Cardiac fibroblast (primary cell): ENCODE measurements at regions not wholly inside any gene's neighbourhood (a gene's known extent, or its start where the extent isn't known, plus 50 kb on each side); places are given as distances from the start of the nearest gene placed in this dataset.
"Not testable (repeated sequence)": the region's sequence is repeated elsewhere in the genome, so short reads cannot be mapped to it uniquely, and the experiment has no call there.

Experiments used
- DNase-seq, 2 donors: peaks; one replicate each; pipeline versions ENCODE4 v3.0.0 to v3.0.0-alpha.2; 2010; ENCODE audit warnings: low read depth in 2 of 2
- H3K4me3 ChIP-seq, 2 donors: replicated peaks in 1 of 2; 1 replicate in 1 of 2; 2 replicates in 1 of 2; pipeline ENCODE4 v1.5.1; 2011; ENCODE audit warnings: low read depth in 2 of 2, low read length in 2 of 2, mild to moderate bottlenecking in 2 of 2, moderate library complexity in 1 of 2
- CTCF ChIP-seq: IDR thresholded peaks from one replicate; pipeline ENCODE4 v1.5.1; 2011; ENCODE audit warnings: low read depth, mild to moderate bottlenecking, low read length, inconsistent platforms

GRCh38 chr13:84812789-84813188 lies 930.5 kb upstream of the SLITRK1 start:
- DNase-seq = no peak
- H3K4me3 ChIP-seq = no peak overlapping the region
- TF ChIP-seq CTCF = no peak

- DNase-seq = no peak
- H3K4me3 ChIP-seq = no peak overlapping the region
- no peak for TF ChIP-seq CTCF
These were observed 929.8 kb upstream of the SLITRK1 start for GRCh38 chr13:84812078-84812477.

GRCh38 chr13:84810781-84811180 lies 928.5 kb upstream of the SLITRK1 start:
- DNase-seq = no peak
- no peak overlapping the region for H3K4me3 ChIP-seq
- TF ChIP-seq CTCF = no peak

- TF ChIP-seq CTCF = no peak
- no peak for DNase-seq
- no peak overlapping the region for H3K4me3 ChIP-seq
These were observed 919.8 kb upstream of the SLITRK1 start for GRCh38 chr13:84802073-84802472.

- no peak for TF ChIP-seq CTCF
- DNase-seq = no peak
- H3K4me3 ChIP-seq = no peak overlapping the region
These were observed 902.3 kb upstream of the SLITRK1 start for GRCh38 chr13:84784443-84785153.

- no peak for TF ChIP-seq CTCF
- no peak for DNase-seq
- H3K4me3 ChIP-seq = no peak overlapping the region
These were observed 895.0 kb upstream of the SLITRK1 start for GRCh38 chr13:84777316-84777715.

- no peak for TF ChIP-seq CTCF
- no peak overlapping the region for H3K4me3 ChIP-seq
- no peak for DNase-seq
These were observed 894.3 kb upstream of the SLITRK1 start for GRCh38 chr13:84776593-84776992.

GRCh38 chr13:84775920-84776319 lies 893.6 kb upstream of the SLITRK1 start:
- H3K4me3 ChIP-seq, DNase-seq: not testable (repeated sequence)
